ENCODE measurements at regions not wholly inside any gene's neighbourhood (a gene's known extent, or its start where the extent isn't known, plus 50 kb on each side); places are given as distances from the start of the nearest gene placed in this dataset.
"Not testable (repeated sequence)": the region's sequence is repeated elsewhere in the genome, so short reads cannot be mapped to it uniquely, and the experiment has no call there.

DNA sequence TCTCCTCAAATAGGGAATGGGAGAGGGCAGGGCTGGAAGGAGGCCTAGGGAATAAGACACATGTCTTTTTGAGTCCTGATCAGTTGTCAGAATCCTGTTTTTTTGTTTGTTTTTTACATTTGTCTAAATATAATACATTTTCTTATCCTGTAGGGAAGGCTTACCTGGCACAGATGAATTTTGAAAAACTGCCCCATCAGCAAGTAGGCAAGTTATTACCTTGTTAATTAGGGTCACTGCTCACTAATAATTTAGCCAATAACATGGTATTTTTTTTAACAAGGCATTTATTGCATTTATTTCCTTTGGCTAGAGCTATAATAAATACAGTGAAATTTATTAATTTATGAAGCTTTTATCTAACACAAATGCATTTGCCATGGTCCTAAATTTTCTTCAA, 423.2 kb upstream of the ONECUT1 start:
- DNase-seq (ENCODE audit: low read depth): no peak

DNA sequence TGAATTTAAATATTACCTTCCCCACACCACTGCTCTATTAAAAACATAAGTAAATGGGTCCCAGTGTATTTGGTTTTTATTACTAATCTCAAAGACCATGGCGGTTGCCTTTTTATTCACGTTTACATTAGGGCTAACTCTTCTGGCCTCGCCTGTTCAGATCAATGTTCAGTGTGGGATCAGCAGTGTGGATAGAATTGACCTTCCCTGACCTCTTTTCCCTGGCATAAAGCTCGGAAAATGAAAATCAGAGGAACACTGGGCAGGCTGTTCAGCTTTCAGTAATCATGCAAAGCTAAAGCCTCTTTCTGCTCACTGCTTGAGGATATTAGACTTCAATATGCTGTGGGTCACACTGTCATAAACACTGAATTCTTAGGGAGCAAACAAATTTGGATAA, 422.6 kb upstream of the ONECUT1 start:
- no peak for DNase-seq (ENCODE audit: low read depth)

DNA sequence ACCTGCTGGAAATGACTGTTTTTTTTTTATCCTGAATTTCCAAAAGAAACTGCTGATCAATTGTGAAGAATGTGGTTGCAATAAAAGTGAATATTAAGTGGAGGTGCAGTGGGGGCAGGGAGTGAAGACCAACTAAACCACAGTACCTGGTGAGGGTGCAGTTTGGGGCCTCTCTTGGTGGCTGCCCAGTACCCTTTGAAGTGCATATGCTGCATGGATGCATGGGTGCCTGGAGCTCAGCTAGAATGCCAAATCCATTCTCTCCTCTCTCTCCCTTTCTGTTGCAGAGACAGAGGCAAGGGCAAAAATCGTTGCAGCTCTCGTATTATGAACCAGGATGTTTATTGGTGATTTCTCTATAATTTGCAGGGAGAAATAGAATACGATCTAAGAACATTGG, 420.5 kb upstream of the ONECUT1 start:
- DNase-seq (ENCODE audit: low read depth): no peak

DNA sequence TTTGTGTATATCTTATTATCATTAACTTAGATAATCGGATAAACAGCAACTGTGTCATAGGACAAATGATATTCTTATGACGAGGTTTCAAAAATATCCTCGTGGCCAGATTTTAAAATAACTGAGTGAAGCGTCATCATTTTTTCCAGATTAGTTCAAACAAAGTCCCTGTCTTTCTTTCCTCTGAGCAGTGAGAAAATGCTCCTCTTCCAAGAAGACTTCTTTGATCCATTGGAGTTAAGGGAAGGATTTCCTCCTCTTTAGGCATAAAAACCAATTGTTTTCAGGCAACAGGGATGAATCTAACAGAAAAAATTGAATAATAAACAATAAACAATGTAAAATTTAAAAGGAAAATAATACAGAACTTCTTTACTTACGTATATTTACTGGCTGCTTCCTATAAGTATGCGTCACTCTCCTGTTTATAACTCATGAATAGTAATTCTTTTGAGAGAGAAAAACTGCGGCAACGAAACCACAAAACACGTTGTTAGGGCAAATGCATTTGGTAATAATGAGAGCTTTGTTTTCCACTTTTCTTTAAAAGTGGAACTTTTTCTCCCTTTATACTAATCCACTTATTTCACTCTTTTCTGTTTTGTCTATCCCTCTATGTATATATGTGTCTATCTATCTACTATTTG, 419.4 kb upstream of the ONECUT1 start:
- DNase-seq (ENCODE audit: low read depth): no peak

DNA sequence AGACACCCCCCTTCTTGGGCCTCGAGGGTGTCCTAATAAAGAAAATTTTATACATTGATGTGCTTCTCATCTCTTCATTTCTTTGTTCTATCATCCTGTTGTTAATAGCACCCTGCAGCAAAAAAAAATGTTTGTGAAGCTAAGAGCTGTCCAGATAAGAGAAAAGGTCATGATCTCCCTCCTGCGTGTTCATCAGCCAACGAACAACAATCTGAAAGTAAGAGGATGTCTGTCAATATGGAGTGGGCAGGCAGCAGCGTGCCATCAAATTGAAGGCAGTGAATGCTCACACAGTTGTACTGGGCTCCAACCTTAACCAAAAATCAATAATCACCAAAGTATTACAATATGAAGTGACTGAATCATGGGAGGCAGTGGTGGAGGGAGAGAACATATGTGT, 418.6 kb upstream of the ONECUT1 start:
- no peak for DNase-seq (ENCODE audit: low read depth)

DNA sequence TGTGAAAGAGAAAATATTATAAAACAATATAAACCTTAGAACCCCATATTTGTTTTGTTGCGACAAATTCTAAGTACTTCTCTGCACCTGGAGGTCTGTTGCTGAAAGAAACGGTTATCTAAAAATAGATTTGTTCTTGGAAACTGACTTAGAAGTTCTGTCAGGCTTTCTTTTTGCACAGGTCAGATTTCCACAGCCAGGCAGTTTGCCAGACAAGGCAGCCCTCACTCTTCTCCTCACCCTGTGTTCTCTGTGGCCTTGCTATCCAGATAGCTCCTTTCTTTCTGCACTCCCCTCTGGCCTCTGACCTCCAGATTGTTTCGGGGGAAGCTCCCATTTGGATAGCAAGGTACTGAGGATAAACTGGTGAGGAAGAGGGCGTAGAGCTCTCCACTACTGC, 413.3 kb upstream of the ONECUT1 start:
- no peak for DNase-seq (ENCODE audit: low read depth)

DNA sequence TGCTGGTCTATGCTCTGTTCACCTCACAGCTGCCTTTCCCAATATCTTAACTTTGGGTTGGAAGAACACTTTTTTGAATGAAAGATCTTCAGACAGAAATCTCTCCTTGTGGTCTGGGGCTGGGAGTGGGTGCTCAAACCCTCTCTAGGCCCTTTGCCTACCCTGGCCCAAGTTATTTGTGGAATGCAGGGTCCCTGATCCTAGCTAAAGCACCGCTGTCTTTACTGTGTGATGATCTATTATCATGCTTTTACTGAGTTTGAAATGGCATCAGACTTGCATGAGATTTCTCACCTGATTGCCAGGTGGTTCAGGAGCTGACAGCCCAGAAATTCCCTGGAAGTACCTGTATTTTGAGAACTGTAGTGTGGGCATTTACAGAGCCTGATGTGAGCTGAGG, 412.7 kb upstream of the ONECUT1 start:
- no peak for DNase-seq (ENCODE audit: low read depth)

DNA sequence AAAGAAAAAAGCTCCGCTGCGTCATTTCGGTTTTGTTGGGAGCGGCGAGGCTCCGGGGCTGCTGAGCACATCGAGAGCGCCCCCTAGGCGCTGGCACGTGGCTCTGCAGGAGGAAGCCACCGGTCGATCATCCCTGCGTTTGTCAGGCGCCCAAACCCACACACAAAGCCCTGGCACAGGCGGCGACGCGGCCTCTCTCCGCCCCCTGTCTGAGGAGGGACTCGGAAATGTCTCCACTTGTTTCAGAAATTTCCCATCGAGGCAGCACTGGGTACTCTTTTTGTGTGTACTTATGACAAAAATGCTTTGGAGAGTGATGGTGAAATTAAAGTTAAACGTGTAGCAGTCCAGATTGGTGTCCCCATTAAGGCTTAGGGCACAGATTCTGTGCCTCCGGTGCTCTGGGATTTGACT, 407.3 kb upstream of the ONECUT1 start:
- DNase-seq (ENCODE audit: low read depth): peak; percentile 18

DNA sequence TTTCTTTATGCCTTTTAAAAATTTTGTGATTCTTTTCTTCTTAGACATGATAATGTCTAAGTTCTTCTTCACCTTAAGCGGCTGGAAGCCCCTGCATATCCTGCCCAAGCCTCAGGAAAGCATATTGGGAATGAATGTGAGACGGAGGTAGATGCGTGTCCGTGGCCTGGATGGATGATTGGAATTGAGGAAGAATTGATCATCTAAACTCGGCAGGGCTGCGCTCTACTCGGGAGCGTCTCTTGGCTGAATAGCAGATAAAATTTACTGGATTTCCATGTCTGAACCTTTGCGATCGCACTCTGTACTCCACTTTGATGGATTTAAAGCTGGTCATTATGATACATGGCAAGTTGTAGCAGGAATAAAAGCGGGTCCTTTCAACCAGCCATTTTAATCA, 406.7 kb upstream of the ONECUT1 start:
- DNase-seq (ENCODE audit: low read depth): no peak

DNA sequence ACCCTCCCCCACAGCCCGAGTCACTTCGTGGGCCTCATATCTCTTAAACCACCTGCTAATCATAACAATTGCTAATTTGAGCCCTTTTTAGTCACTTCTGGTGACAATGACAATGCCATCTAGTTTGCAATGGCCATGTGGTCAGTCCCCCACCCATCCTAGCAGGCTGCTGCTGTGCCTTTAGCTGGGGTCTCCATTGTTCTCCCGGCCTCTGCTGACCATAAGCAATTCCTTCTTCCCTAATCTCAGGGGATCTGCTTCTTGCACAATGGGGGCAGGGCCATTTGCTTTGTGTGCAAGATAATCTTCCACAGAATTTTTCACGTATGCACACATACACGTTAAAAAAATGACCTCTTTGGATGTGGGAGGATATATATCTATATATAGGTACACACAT, 406.1 kb upstream of the ONECUT1 start:
- DNase-seq (ENCODE audit: low read depth): no peak

DNA sequence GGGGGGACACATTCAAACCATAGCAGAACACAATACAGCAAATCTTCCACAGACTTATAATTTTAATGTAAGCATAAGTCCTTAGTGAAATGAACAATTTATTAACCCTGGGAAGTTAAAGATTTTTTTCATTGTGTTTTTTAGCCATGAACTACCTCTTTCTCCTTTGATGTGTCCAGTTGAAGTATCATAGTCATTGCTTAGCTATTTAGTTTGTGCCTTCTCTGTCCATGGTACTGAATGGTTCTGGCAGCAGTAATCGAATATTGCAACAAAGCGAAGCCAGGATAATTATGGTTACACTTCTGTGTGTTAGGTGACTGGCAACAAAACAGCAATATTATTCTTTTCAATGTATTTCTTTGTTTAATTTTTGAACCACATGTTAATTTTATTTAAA, 403.0 kb upstream of the ONECUT1 start:
- DNase-seq (ENCODE audit: low read depth): peak; percentile 21

DNA sequence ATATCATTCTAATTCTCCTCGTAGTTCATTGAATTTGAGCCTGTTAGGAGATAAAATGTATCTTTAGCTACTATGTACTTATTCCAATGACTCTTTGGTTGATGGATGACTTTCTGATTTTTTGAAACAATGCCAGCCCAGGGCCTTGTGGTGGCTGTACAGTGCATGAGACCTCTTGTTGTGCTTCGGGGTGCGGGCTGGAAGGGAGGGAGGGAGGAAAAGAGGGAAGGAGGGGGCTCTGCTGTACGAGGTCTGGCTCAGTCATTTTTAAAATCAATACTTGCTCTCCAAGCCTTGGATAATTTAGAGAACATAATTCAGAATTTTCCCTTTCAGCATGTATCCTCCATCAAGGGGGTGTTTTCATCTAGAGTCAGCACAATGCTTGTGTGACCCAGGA, 399.7 kb upstream of the ONECUT1 start:
- no peak for DNase-seq (ENCODE audit: low read depth)

DNA sequence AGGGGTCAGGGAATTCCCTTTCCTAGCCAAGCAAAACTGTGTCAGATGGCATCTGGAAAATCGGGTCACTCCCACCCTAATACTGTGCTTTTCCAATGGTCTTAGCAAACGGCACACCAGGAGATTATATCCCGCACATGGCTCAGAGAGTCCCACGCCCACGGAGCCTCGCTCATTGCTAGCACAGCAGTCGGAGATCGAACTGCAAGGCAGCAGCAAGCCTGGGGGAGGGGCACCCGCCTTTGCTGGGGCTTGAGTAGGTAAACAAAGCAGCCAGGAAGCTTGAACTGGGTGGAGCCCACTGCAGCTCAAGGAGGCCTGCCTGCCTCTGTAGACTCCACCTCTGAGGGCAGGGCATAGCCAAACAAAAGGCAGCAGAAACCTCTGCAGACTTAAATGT, 393.3 kb upstream of the ONECUT1 start:
- not testable (repeated sequence) for DNase-seq (ENCODE audit: low read depth)

DNA sequence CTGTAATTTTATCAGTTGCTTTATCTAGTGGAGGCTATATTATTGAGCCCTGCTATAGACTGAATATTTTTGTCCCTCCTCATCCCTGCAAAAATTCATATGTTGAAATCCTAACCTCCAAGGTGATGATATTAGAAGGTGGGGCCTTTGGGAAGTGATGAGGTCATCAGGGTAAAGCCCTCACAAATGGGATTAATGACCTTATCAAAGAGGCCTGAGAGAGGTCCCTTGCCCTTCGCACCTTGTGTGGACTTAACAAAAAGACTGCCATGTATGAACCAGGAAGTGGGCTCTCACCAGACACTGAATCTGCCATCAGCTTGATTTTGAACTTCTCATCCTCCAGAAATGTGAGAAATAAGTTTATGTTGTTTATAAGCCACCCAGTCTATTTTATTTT, 381.4 kb upstream of the ONECUT1 start:
- DNase-seq (ENCODE audit: low read depth): no peak

DNA sequence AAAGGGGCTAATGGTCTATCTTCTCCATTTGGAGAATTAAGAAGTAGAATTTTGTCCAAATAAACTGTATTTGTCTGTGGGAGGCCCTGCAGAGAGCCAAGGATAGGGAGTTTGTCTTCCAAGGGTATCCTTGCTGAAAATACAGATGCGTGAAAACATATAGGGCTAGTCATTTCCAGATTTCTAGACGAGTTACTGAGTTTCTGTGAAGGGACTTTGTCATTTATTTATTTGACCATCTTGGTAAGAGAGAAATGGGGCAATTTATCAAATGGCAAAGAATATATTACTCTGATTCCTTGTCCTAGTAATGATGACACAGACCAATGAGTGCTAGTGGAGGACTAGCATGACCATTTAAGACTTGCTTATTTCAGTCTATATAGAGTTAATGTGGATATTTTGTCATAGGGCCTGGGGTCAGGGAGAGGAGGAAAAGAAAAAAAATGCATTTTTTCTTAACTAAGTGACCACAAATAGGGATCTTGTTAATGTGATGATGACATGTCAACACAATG, 376.6 kb upstream of the ONECUT1 start:
- DNase-seq (ENCODE audit: low read depth): no peak

DNA sequence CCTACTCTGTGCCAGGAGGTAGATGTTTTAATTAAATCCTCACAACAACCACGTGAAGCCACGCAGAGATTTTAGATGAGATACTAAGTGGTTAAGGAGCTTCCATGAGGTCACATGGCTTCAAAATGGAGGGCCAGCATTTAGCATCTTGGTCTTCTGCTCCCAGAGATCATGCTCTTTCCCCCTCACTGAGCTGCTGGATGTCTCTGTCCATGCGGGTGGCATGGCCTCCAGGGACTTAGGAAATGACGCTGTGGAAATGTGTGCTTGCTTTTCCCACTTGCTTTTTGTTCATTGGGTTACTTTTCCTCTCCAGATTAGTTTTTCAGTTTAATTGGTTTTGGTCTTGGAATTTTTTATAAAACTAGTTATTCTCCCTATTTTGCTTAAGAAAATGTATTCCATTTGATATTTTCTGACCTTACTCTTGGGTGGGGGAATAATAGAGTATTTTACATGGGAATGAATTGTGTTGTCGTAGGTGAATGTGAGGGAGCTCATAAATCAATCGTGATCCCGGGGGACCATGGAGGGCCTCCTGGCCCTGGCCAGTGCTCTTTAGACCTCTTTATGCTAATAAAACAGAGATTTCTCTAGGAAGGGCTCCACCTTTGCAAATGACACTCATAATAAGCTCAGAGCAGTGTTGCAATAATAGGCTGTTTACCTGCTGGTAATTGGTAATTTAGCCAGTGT, 376.0 kb upstream of the ONECUT1 start:
- no peak for DNase-seq (ENCODE audit: low read depth)

DNA sequence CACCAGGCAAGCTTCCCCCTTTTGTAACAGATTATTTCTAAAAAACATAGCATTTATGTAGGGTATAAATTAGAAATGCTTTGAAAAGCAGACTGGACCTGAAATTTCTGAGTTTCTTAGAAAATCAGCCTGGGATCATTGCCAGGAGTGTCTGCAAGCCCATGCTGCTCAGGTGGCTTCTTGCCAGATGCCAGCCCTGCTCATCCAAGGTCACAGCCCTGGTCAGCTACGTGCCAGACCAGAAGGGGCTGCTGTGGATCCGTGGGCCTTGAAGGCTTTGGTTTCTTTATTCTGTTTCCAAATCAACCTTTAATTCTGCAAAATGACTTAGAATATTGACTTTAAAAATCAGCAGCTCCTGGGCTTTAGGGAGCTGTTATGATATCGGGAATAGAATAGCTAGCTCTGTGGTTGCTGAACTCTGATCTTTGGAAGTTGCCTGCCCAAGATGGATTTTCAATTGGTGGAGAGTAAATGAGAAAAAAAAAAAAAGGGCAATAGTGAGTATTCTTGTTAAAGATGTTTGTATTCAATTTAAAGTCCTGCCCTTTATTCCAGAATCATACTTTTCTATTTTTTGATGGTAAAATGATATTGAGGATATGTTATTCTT, 370.1 kb upstream of the ONECUT1 start:
- DNase-seq (ENCODE audit: low read depth): no peak

DNA sequence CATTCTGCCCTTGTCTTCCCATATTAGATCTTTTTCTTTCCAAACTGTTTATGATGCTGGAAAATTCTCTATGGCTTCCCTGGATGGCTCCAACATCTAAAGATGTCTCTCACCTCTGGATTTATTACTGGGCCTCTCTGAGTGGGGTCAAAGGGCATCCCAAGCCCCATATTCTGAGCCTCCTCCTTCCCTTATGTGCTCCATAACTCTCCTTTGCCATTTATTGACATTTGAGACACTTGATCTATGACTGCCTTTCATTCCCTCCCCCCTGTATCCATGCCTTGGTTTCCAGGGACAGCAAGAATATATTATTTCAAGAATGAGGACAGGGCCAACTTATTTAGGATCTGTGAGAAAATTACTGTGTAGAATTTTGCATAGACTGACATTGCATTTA, 369.3 kb upstream of the ONECUT1 start:
- no peak for DNase-seq (ENCODE audit: low read depth)

DNA sequence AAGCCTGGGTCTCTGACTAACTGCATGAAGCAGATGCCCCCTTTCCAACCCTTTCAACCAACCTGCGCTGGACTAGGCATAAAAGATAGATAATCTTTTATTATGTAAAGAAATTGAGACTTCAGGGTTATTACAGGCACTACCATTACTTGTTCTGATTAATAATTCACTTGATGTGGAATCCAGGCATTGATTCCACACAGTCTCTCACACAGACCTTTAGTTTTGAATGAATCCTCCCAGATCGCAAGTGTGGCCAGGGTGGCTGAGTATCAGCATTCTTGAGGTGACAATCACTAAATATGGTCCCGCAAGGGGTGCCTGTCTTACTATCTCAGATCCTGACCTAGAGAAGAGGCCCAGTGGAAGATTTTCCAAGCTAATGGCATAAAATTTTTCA, 368.9 kb upstream of the ONECUT1 start:
- no peak for DNase-seq (ENCODE audit: low read depth)

DNA sequence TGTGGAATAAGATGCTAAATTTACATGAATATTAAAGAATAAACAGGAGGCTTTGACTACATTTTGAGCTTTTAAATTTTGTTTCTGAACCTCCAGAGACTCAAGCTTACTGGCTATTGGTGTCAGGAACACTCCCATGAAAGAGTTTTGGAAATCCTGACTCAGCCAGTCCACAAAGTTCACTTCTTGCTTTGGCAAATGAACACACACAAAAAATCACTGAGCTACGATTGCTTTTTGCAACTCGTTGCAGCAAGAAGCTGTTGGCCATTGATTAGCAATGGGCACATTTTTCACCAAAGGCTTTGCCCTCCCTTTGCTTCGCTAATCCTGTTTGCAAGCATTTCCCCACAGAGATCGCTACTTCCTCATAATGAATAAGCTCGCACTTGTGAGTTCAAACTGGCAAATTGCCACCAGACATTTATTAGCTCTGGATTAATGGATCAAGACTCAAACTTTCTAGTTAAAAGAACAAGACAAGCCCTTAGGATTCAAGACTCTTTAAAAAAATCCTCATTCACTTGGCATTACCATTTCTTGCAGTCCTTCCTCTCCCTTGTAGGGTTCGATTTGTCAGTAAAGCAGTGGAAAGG, 343.2 kb upstream of the ONECUT1 start:
- DNase-seq (ENCODE audit: low read depth): no peak

DNA sequence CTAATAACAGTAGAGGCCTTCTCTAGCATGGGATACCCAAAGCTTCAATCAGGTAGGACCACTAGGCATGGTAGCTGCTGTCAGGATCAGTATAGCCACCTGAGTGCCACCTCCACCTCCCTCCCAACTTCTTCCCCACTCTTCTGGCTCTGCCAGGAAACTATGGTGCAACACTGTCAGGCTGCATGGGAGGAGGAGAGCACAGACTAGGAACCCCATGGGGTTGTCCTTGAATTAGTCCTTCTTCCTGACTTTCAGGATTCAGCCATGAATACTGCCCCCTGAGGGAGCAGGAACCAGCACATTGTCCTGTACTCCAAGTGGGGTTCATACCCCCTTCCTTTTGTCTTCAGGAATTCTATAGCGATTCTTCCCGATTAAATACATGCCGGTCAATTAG, 340.8 kb upstream of the ONECUT1 start:
- no peak for DNase-seq (ENCODE audit: low read depth)

DNA sequence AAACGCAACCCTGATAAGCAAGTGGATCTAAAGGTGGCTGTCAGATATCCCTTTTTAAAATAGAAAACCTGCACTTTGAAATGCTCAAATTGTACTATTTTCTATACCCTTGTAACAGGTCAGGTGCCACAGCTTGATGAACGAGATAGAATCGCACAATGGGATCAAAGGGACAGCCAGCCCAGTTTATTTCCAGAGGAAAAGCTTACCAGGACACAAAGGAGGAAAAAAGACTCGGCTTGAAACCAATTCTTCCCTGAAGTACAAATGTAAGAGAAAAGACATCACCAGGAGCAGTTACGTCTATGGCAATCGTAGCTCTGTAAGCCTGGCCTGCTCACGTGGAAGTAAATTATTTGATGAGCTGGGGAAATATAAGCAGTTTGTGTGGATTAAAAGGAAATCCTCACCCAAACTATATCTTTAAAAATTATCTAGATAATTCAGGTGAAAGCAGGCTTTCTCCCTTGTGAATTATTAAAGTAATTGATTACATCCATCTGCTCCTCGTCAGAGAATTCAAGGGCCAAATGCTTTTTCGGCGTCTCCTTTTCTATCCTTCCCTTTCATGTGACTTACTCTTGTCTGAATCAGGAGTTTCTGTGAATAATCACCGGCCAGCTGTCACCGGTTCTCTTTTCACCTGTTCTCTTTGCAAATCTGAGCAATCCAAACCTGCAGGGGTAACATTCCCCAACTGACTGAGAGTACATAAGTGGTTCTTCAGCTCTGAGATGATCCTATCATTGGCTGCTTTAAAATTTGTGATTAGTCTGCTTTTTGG, 339.2 kb upstream of the ONECUT1 start:
- DNase-seq (ENCODE audit: low read depth): no peak

Data from renal cortical epithelial cell (primary cell).